GM12878 (cell line): ENCODE measurements at regions not wholly inside any gene's neighbourhood (a gene's known extent, or its start where the extent isn't known, plus 50 kb on each side); places are given as distances from the start of the nearest gene placed in this dataset.

ENCODE experiments used
- ATAC-seq: fragments of 200-7000 bp; cut with Tn5 transposase; 3 replicates; pipeline ENCODE4 v1.9.1; 2020; ENCODE audit warnings: mild to moderate bottlenecking, moderate library complexity
- BruUV-seq: library from RNA; stranded (reverse); fragments of 400-500 nt; replicated peaks from 2 replicates; lab custom pipeline; 2021; lab: Mats Ljungman, UMichigan
- CTCF ChIA-PET: fragments of 300-600 bp; sonication (Branson Sonifier 250); formaldehyde crosslinking; extraction: SDS; loops from one replicate; lab custom pipeline; 2021; ENCODE audit warnings: inconsistent platforms; lab: Yijun Ruan, JAX
- POLR2A ChIA-PET: fragments of 350-600 bp; formaldehyde crosslinking; extraction: SDS; loops from one replicate; lab custom pipeline; 2021; ENCODE audit warnings: inconsistent platforms; lab: Charles Lee
- RAD21 ChIA-PET: fragments of 300-600 bp; sonication (Branson Sonifier 250); formaldehyde crosslinking; loops from one replicate; lab custom pipeline; 2023; ENCODE audit warnings: antibody characterized with exemption; ENCODE audit not compliant: unreplicated experiment; lab: Charles Lee
- SMC1A ChIA-PET: fragments of 300-600 bp; sonication (Branson Sonifier 250); formaldehyde crosslinking; loops from one replicate; lab custom pipeline; 2023; ENCODE audit not compliant: unreplicated experiment, uncharacterized antibody; lab: Charles Lee
- DNase-seq: peaks from one replicate; pipeline ENCODE4 v3.0.0-alpha.2; 2011; ENCODE audit warnings: low read depth, low spot score
- FAIRE-seq: peaks from 3 replicates; lab custom pipeline; 2011; peaks lifted over from hg19 to GRCh38; lab: Jason Lieb, UNC
- H2AFZ ChIP-seq: 2 replicates; pipeline ENCODE4 v1.6.0; 2011; ENCODE audit warnings: low read depth, low read length, control low read depth; ENCODE audit not compliant: control insufficient read depth
- H3K27ac ChIP-seq: 2 replicates; pipeline ENCODE4 v1.5.1; 2011; ENCODE audit warnings: control low read depth; ENCODE audit not compliant: control insufficient read depth, insufficient read depth
- H3K27me3 ChIP-seq, 2 experiments: replicated peaks in 1 of 2; 2 replicates each; pipeline versions ENCODE4 v1.6.0 to v1.6.1; 2011; ENCODE audit warnings: low read length in 1 of 2; ENCODE audit not compliant: control insufficient read depth in 2 of 2, insufficient read depth in 2 of 2
- H3K36me3 ChIP-seq, 2 experiments: 2 replicates each; pipeline ENCODE4 v1.5.1; 2011; ENCODE audit warnings: low read length in 1 of 2; ENCODE audit not compliant: control insufficient read depth in 2 of 2, insufficient read depth in 2 of 2
- H3K4me1 ChIP-seq: 2 replicates; pipeline ENCODE4 v1.6.1; 2011; ENCODE audit warnings: mild to moderate bottlenecking, low read length, moderate library complexity, mixed read lengths; ENCODE audit not compliant: control insufficient read depth, insufficient read depth
- H3K4me2 ChIP-seq: 2 replicates; pipeline ENCODE4 v1.6.0; 2011; ENCODE audit warnings: control low read depth; ENCODE audit not compliant: control insufficient read depth, insufficient read depth
- H3K4me3 ChIP-seq: fragments of 200-600 bp; sonication (generic); 2 replicates; pipeline ENCODE4 v1.5.1; 2016
- H3K79me2 ChIP-seq: 2 replicates; pipeline ENCODE4 v1.6.0; 2011; ENCODE audit warnings: low read length; ENCODE audit not compliant: control insufficient read depth, insufficient read depth
- H3K9ac ChIP-seq: 2 replicates; pipeline ENCODE4 v1.8.0; 2011; ENCODE audit warnings: low read length, control low read depth, mixed read lengths; ENCODE audit not compliant: control insufficient read depth, insufficient read depth
- H3K9me3 ChIP-seq: replicated peaks from 3 replicates; pipeline ENCODE4 v1.5.1; 2011; ENCODE audit warnings: mild to moderate bottlenecking, low read length; ENCODE audit not compliant: control insufficient read depth, insufficient read depth
- H4K20me1 ChIP-seq: 2 replicates; pipeline ENCODE4 v1.6.0; 2011; ENCODE audit not compliant: control insufficient read depth, insufficient read depth
- CHD4 ChIP-seq: fragments of 200-600 bp; sonication (generic); IDR thresholded peaks from 2 replicates; pipeline ENCODE4 v1.6.1; 2016; ENCODE audit warnings: mild to moderate bottlenecking
- JUNB ChIP-seq: IDR thresholded peaks from 2 replicates; pipeline ENCODE4 v1.6.1; 2016; ENCODE audit warnings: antibody characterized with exemption, mild to moderate bottlenecking
- LARP7 ChIP-seq: fragments of 450-650 bp; IDR thresholded peaks from 2 replicates; pipeline ENCODE4 v1.6.1; 2017; ENCODE audit warnings: mild to moderate bottlenecking
- MAX ChIP-seq: IDR thresholded peaks from 2 replicates; pipeline ENCODE4 v1.6.1; 2012; ENCODE audit warnings: low read depth, low read length, improper control_type of control experiment
- NRF1 ChIP-seq: conservative IDR thresholded peaks from 2 replicates; pipeline ENCODE4 v1.6.1; 2011; ENCODE audit warnings: mild to moderate bottlenecking, low read depth, low read length, improper control_type of control experiment
- SUZ12 ChIP-seq: fragments of 200-600 bp; sonication (generic); IDR thresholded peaks from one replicate; pipeline ENCODE4 v1.6.1; 2018; ENCODE audit warnings: antibody characterized with exemption, mild to moderate bottlenecking; ENCODE audit not compliant: unreplicated experiment
- TARDBP ChIP-seq: IDR thresholded peaks from 2 replicates; pipeline ENCODE4 v1.6.1; 2016; ENCODE audit warnings: borderline replicate concordance
- TCF7 ChIP-seq: IDR thresholded peaks from 2 replicates; pipeline ENCODE4 v1.6.1; 2014; ENCODE audit warnings: antibody characterized with exemption, borderline replicate concordance
- YBX1 ChIP-seq: fragments of 450-650 bp; IDR thresholded peaks from 2 replicates; pipeline ENCODE4 v1.6.1; 2016; ENCODE audit warnings: antibody characterized with exemption
- ZBTB4 ChIP-seq: fragments of 450-650 bp; formaldehyde crosslinking; IDR thresholded peaks from 2 replicates; pipeline ENCODE4 v1.4.0; 2022; ENCODE audit warnings: mild to moderate bottlenecking, moderate library complexity
- ZNF687 ChIP-seq: fragments of 450-650 bp; IDR thresholded peaks from 2 replicates; pipeline ENCODE4 v1.6.1; 2017; ENCODE audit warnings: mild to moderate bottlenecking, moderate library complexity
- WGBS: methylation state at CpG from one replicate; pipeline ENCODE4 v1.1.6; 2016; ENCODE audit warnings: low lambda C conversion rate; ENCODE audit not compliant: insufficient replicate concordance, insufficient coverage; ENCODE audit errors: missing lambda C conversion rate; 5-methylcytosine and 5-hydroxymethylcytosine counted together
- in situ Hi-C: fragments of 300-500 bp; cut with MboI; formaldehyde crosslinking; loops from 9 replicates; pipeline ENCODE4 v1.14.3; 2018; ENCODE audit warnings: mixed read lengths
- intact Hi-C: fragments of 100-400 bp; cut with micrococcal nuclease; formaldehyde crosslinking; loops from one replicate; pipeline ENCODE4 v1.14.2; 2022; ENCODE audit not compliant: unreplicated experiment

GRCh38 chr1:47519491-47519890 is 81.6 kb downstream of the FOXD2 start:
- Histone ChIP-seq H3K36me3 (no peaks in the 10 kb centered on the region), H3K4me1 (no peaks in the 10 kb centered on the region), H3K27me3 (no peaks in the 10 kb centered on the region; a peak in 1 of 4 replicates), H3K9me3 (no peaks in the 10 kb centered on the region; the same call in 2 of the 3 replicates), H4K20me1 (no peaks in the 10 kb centered on the region), H2AFZ (no peak overlapping the region), H3K9ac (no peak overlapping the region), H3K4me2 (no peak overlapping the region), H3K4me3 (no peak overlapping the region), H3K27ac (no peak overlapping the region), H3K79me2 (no peaks in the 10 kb centered on the region)
- ChIA-PET RAD21 (no interaction called here), CTCF (no interaction called here), POLR2A (no interaction called here), SMC1A (interaction anchor here (0.6 to 1.2 kb wide), 2 partner anchors 29 to 40 kb away, joined by 3 to 4 read pairs; no protein-coding TSS in a partner anchor)
- BruUV-seq = no TSS peak
- DNase-seq (no peak), FAIRE-seq (no peak), ATAC-seq (no peak)
- TF ChIP-seq JUNB = no peak
- TF ChIP-seq TCF7 = no peak
- TF ChIP-seq TARDBP = no peak
- TF ChIP-seq MAX = no peak
- intact Hi-C loops (no loop called here), in situ Hi-C loops (no loop called here)
- 19% methylated on average over 4 of the region's 4 CpGs for WGBS

DNA sequence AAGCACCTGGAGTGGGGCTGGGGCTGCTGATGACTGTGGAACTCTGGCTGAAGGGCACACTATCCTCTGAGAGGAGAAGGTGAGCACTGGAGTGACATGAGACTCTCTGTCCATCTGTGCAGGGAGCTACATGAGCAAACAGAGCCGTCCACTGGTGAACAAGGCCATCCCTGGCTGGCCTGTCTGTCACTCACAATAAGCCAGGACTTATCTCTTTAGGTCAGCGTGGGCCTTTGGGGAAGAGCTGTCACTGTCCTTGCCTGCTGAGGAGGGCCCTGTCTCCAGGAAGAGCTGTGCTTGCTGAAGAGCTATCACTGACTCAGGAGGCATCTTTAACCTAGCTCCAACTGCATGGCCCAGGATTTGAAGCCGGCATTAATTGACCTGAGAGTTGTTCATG is 82.1 kb downstream of the FOXD2 start:
- intact Hi-C loops = loop anchor here (10.0 kb wide), 1 partner anchor 195 kb away; no protein-coding TSS in a partner anchor
- Histone ChIP-seq H3K36me3 (no peaks in the 10 kb centered on the region), H3K27me3 (no peaks in the 10 kb centered on the region; a peak in 1 of 4 replicates), H3K27ac (no peak overlapping the region), H2AFZ (no peak overlapping the region), H4K20me1 (no peaks in the 10 kb centered on the region), H3K4me1 (no peaks in the 10 kb centered on the region), H3K4me2 (no peak overlapping the region), H3K79me2 (no peaks in the 10 kb centered on the region), H3K9me3 (no peaks in the 10 kb centered on the region), H3K4me3 (no peak overlapping the region), H3K9ac (no peak overlapping the region)
- ChIA-PET POLR2A (no interaction called here), CTCF (no interaction called here), SMC1A (interaction anchor here (0.6 to 1.2 kb wide), 2 partner anchors 28 to 40 kb away, joined by 3 to 4 read pairs; no protein-coding TSS in a partner anchor), RAD21 (no interaction called here)
- in situ Hi-C loops = no loop called here
- DNase-seq (no peak), FAIRE-seq (no peak), ATAC-seq (no peak)
- WGBS = 18% methylated on average over 3 of the region's 3 CpGs
- no TSS peak for BruUV-seq
- no peak for TF ChIP-seq ZBTB4 (CRISPR knock-in tag)
- TF ChIP-seq SUZ12 = no peak
- TF ChIP-seq NRF1 = no peak
- no peak for TF ChIP-seq CHD4
- TF ChIP-seq YBX1 = no peak
- no peak for TF ChIP-seq ZNF687
- no peak for TF ChIP-seq LARP7
